Activated CD4-positive, alpha-beta T cell treated with anti-CD3 and anti-CD28 coated beads for 36 hours (primary cell): ENCODE measurements at regions not wholly inside any gene's neighbourhood (a gene's known extent, or its start where the extent isn't known, plus 50 kb on each side); places are given as distances from the start of the nearest gene placed in this dataset.
"Not testable (repeated sequence)": the region's sequence is repeated elsewhere in the genome, so short reads cannot be mapped to it uniquely, and the experiment has no call there.

Experiments used
- ATAC-seq: fragments of 200-7000 bp; cut with Tn5 transposase; one replicate; pipeline ENCODE4 v1.10.0; 2021; ENCODE audit warnings: mild to moderate bottlenecking, moderate library complexity
- CTCF ChIA-PET: fragments of 350-600 bp; sonication (Branson Sonifier 250); formaldehyde crosslinking; loops from one replicate; lab custom pipeline; 2021; ENCODE audit warnings: antibody characterized with exemption; lab: Charles Lee
- POLR2A ChIA-PET: fragments of 350-600 bp; sonication (Branson Sonifier 250); formaldehyde crosslinking; loops from one replicate; lab custom pipeline; 2021; ENCODE audit warnings: antibody characterized with exemption, inconsistent platforms; lab: Charles Lee
- DNase-seq: peaks from one replicate; pipeline ENCODE4 v3.0.0-alpha.2; 2020
- H3K27ac Mint-ChIP-seq: one replicate; pipeline ENCODE4 v1.8.0; 2021; ENCODE audit warnings: mixed read lengths
- H3K27me3 Mint-ChIP-seq: one replicate; pipeline ENCODE4 v1.8.0; 2021; ENCODE audit warnings: mixed read lengths
- H3K36me3 Mint-ChIP-seq: one replicate; pipeline ENCODE4 v1.8.0; 2021; ENCODE audit warnings: low read depth, mixed read lengths
- H3K4me1 Mint-ChIP-seq: one replicate; pipeline ENCODE4 v1.8.0; 2021; ENCODE audit warnings: mixed read lengths
- H3K4me3 Mint-ChIP-seq: one replicate; pipeline ENCODE4 v1.8.0; 2021; ENCODE audit warnings: mild to moderate bottlenecking, moderate library complexity, mixed read lengths
- H3K9me3 Mint-ChIP-seq: one replicate; pipeline ENCODE4 v1.8.0; 2021; ENCODE audit warnings: low read depth, mixed read lengths
- intact Hi-C, 2 experiments: fragments of 100-400 bp; cut with DNase I in 1 of 2; cut with micrococcal nuclease in 1 of 2; formaldehyde crosslinking; loops; one replicate each; pipeline versions ENCODE4 v1.14.2 to v1.15.1; 2022 to 2024; cut with DNase I, micrococcal nuclease

GRCh38 chr20:26276554-26277210, 580.0 kb upstream of the ZNF337 start:
- no peak for ATAC-seq
- Mint-ChIP-seq H3K27me3 (no peaks in the 10 kb centered on the region), H3K9me3 (no peaks in the 10 kb centered on the region), H3K4me1 (peaks cover 35% of the 10 kb centered on the region), H3K36me3 (peaks cover 14% of the 10 kb centered on the region), H3K27ac (no peak overlapping the region), H3K4me3 (no peak overlapping the region)
- intact Hi-C loops = loop anchor here in 1 of 2 experiments (5.0 kb wide), 1 partner anchor 61 kb away; no protein-coding TSS in a partner anchor
- DNase-seq = peak; percentile 6
- ChIA-PET POLR2A (no interaction called here), CTCF (no interaction called here)

DNA sequence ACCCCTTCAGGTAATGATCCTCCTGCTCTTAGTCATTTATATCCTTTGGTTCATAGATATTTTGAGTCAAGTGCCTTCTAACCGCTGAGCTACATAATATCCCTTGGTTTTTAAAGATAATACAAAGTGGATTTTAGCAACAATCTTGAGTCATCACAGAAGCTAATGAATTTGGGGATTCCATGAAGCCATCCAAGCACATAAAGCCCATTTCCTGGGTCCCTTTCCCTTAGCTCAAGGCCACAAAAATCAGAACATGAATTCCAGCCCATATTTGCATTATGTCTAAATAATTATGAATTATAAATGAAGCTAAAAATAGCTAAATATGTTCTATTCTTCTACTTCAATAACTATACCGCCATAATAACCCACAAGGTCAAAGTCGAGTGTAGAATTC, 572.1 kb upstream of the ZNF337 start:
- CTCF ChIA-PET, H3K9me3 Mint-ChIP-seq, H3K36me3 Mint-ChIP-seq, ATAC-seq, H3K4me1 Mint-ChIP-seq, DNase-seq, H3K27me3 Mint-ChIP-seq, H3K4me3 Mint-ChIP-seq, H3K27ac Mint-ChIP-seq, intact Hi-C loops, POLR2A ChIA-PET: not testable (repeated sequence)

GRCh38 chr20:26260925-26261324, 564.3 kb upstream of the ZNF337 start:
- H3K4me1 Mint-ChIP-seq, intact Hi-C loops, H3K36me3 Mint-ChIP-seq, CTCF ChIA-PET, H3K27me3 Mint-ChIP-seq, H3K27ac Mint-ChIP-seq, H3K9me3 Mint-ChIP-seq, POLR2A ChIA-PET, ATAC-seq, H3K4me3 Mint-ChIP-seq, DNase-seq: not testable (repeated sequence)

GRCh38 chr20:26252311-26252975, 555.8 kb upstream of the ZNF337 start:
- H3K4me1 Mint-ChIP-seq, H3K4me3 Mint-ChIP-seq, DNase-seq, CTCF ChIA-PET, POLR2A ChIA-PET, H3K27ac Mint-ChIP-seq, H3K36me3 Mint-ChIP-seq, H3K9me3 Mint-ChIP-seq, ATAC-seq, H3K27me3 Mint-ChIP-seq: not testable (repeated sequence)
- intact Hi-C loops = loop anchor here in 1 of 2 experiments (10.0 kb wide), 1 partner anchor 68 kb away; no protein-coding TSS in a partner anchor

DNA sequence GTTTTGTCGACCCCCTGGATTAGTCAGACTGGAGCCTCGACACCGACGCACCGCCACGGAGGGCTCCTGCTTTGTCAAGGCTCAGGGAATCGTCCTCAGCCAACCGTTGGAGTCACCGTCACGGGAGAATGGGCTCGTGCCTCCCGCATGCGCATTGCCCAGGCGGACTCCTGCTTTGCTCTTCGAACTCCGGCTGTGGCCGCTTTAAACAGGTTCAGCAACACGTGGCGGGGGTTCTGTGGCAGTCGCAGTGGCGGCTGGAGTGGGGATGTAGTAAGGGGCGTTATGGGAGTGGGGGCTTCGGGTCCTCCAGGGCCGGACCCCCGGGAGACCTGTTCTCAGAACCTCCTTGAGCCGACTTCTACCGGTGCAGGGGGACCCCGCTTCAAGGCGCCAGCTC, 554.7 kb upstream of the ZNF337 start:
- H3K27me3 Mint-ChIP-seq, CTCF ChIA-PET, H3K36me3 Mint-ChIP-seq, H3K4me3 Mint-ChIP-seq, ATAC-seq, POLR2A ChIA-PET, H3K4me1 Mint-ChIP-seq, H3K27ac Mint-ChIP-seq, DNase-seq, H3K9me3 Mint-ChIP-seq: not testable (repeated sequence)
- intact Hi-C loops = loop anchor here in 1 of 2 experiments (10.0 kb wide), 1 partner anchor 67 kb away; no protein-coding TSS in a partner anchor

DNA sequence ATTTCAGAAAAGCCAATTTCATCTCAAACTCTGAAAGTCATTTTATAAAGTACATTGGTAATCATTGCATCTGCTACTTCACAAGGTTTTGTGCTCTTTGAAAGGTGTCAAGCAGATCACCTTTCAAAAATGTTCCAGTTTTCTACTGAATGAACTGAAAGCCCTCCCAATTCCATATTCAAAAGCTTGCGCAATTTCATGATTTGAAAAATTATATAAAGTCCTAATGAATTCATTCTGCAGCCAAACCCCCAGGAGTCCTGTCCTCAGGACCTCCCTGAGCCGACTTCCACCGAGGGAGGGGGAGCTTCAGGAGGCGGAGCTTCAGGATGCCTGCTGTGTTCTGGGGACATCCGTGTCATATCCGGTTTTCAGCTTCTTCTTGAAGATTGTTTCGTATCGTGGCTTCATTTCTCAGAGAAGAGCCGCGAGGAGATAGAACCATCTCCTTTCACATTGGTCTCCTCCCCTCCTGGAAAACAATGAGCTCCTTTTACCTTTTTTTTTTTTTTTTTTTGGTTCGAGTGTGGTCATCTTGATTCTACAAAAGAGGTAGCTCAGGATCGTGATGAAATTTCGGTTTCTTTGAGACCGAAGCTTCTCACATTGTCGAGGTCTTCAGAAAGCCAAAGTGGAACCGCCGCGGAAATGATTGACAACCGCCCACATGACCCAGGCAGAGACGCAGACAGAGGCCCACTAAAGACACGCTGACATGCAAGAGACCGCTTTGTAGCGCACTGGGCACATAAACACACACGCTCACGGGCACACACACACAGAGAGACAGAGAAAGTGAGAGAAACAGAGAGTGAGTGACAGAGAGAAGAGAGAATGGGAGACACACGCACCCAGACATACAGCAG, 553.8 kb upstream of the ZNF337 start:
- CTCF ChIA-PET, H3K4me1 Mint-ChIP-seq, H3K27me3 Mint-ChIP-seq, POLR2A ChIA-PET, H3K36me3 Mint-ChIP-seq, H3K4me3 Mint-ChIP-seq, DNase-seq, H3K27ac Mint-ChIP-seq, H3K9me3 Mint-ChIP-seq, ATAC-seq: not testable (repeated sequence)
- intact Hi-C loops = loop anchor here in 1 of 2 experiments (10.0 kb wide), 1 partner anchor 66 kb away; no protein-coding TSS in a partner anchor

DNA sequence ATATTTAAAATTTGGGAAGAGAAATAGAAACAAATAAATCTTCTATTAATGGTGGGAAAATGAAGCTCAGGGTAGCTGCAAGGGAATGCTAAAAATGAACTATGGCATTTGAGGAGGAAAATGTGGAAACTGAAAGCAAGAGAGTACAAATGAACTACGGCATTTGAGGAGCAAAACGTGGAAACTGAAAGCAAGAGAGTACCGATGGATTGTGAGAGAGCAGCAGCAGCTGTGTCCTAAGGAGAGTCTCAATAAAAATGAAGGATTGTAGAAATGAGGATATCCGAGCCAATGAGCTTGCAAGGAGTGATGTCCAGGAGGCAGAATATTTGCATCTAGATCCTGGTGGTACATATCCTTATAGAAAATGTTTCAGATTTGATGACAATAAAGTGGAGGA, 547.1 kb upstream of the ZNF337 start:
- POLR2A ChIA-PET = no interaction called here
- Mint-ChIP-seq H3K36me3 (peaks cover 2% of the 10 kb centered on the region), H3K27ac (no peak overlapping the region), H3K4me3 (no peak overlapping the region), H3K9me3 (peaks cover 12% of the 10 kb centered on the region), H3K27me3 (no peaks in the 10 kb centered on the region), H3K4me1 (no peaks in the 10 kb centered on the region)
- CTCF ChIA-PET = no interaction called here
- DNase-seq (no peak), ATAC-seq (no peak)
- intact Hi-C loops = no loop called here

GRCh38 chr20:26220609-26221008, 524.0 kb upstream of the ZNF337 start:
- POLR2A ChIA-PET, H3K27me3 Mint-ChIP-seq, H3K4me1 Mint-ChIP-seq, H3K9me3 Mint-ChIP-seq, CTCF ChIA-PET, intact Hi-C loops, H3K4me3 Mint-ChIP-seq, ATAC-seq, H3K27ac Mint-ChIP-seq, DNase-seq, H3K36me3 Mint-ChIP-seq: not testable (repeated sequence)

- H3K27ac Mint-ChIP-seq, CTCF ChIA-PET, DNase-seq, H3K9me3 Mint-ChIP-seq, H3K4me3 Mint-ChIP-seq, H3K36me3 Mint-ChIP-seq, H3K27me3 Mint-ChIP-seq, H3K4me1 Mint-ChIP-seq, ATAC-seq, POLR2A ChIA-PET: not testable (repeated sequence)
- intact Hi-C loops = loop anchor here in 1 of 2 experiments (5.0 kb wide), 1 partner anchor 118 kb away; no protein-coding TSS in a partner anchor
These were observed 522.9 kb upstream of the ZNF337 start for GRCh38 chr20:26219546-26219945.

- Mint-ChIP-seq H3K27me3 (peaks cover 2% of the 10 kb centered on the region), H3K4me3 (no peak overlapping the region), H3K36me3 (no peaks in the 10 kb centered on the region), H3K9me3 (no peaks in the 10 kb centered on the region), H3K27ac (no peak overlapping the region), H3K4me1 (no peaks in the 10 kb centered on the region)
- ATAC-seq = no peak
- intact Hi-C loops = loop anchor here in 1 of 2 experiments (5.0 kb wide), 1 partner anchor 119 kb away; no protein-coding TSS in a partner anchor
- ChIA-PET POLR2A (no interaction called here), CTCF (no interaction called here)
- no peak for DNase-seq
These were observed 521.6 kb upstream of the ZNF337 start for GRCh38 chr20:26218301-26218700.

- ChIA-PET POLR2A (no interaction called here), CTCF (no interaction called here)
- no peak for DNase-seq
- Mint-ChIP-seq H3K27me3 (no peaks in the 10 kb centered on the region), H3K27ac (no peak overlapping the region), H3K4me1 (no peaks in the 10 kb centered on the region), H3K9me3 (no peaks in the 10 kb centered on the region), H3K4me3 (no peak overlapping the region), H3K36me3 (no peaks in the 10 kb centered on the region)
- no peak for ATAC-seq
- intact Hi-C loops = loop anchor here in 1 of 2 experiments (5.0 kb wide), 1 partner anchor 121 kb away; no protein-coding TSS in a partner anchor
These were observed 519.4 kb upstream of the ZNF337 start for GRCh38 chr20:26216025-26216424.
